GM18873 (cell line): ENCODE measurements at regions not wholly inside any gene's neighbourhood (a gene's known extent, or its start where the extent isn't known, plus 50 kb on each side); places are given as distances from the start of the nearest gene placed in this dataset.
"Not testable (repeated sequence)": the region's sequence is repeated elsewhere in the genome, so short reads cannot be mapped to it uniquely, and the experiment has no call there.

Source experiments
- ATAC-seq: cut with Tn5 transposase; IDR thresholded peaks from one replicate; pipeline ENCODE4 v1.9.1; 2021; ENCODE audit warnings: mild to moderate bottlenecking, moderate library complexity, moderate number of reproducible peaks; ENCODE audit not compliant: unreplicated experiment, low FRiP score

DNA sequence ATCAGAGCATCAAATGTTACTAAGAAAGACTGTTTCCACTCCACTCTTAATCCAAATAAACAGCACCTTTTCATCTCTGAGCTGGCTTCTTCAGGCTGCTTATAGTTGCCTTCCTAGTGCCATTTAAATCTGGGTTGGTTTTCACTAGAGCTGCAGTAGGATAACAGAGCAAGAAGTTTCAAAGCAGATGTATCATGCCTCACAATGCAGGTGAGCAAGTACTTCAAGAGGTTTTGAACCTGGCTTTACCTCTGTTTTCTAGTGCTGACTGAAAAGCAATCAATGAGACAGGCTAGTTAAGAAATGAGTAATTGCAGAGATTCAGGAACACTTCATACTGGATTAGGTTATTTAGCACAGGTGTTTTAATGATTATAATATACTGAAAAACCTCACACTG is 147.7 kb upstream of the SATB1 start:
- ATAC-seq = no peak

DNA sequence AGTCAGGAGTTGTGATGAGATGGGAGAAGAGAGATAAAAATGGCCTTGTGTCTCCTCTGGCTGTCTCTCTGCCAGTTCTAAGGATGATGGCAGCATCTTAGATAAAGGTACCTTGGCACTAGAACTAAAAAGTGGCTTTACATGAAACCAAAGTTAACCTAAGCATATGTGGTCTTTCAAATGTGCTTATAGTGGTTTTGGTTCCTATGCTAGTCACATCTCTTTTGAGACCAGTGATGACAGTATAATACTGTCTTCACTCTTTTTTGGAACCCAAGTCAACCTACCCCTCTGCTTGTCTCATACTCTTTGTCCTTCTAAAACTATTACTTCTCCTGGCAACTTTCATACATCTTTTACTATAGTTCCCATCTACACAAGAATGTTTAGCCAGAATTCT is 142.2 kb upstream of the SATB1 start:
- no peak for ATAC-seq

DNA sequence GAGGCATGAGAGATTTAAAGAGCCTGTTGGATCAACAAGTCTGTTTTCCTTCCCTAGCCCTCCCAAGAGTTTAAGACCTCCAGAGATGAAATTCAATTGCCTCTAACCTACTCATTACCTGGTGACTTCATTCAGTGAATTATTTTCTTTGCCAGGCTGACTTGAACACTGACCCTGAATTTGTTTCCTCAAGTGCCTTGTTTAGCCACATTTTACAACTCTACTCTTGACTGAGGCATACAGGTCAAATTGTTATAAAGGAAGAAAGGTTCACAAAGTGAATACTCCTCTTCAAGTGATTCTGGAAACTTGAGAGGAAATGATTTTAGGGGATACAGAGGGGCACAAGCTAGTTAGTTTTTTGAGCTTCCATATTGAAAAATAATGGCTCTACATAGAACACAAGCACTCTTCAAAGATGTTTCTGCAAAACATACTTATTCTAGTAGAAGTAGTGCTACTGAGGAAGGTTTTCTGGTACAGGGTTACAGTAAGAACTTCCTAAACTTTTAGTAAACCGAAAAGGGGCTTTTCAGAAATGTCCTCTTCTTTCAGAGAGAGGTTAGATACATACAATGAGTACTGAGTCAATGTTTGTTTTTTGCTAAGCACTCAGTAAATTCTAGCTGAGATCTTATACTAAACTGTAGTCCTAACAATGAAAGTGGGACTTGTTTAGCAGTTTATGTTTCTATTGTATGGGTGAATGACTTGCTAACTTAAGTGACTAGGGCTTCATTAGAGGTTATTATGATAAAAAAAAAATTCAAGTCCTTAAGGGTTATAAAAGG is 137.4 kb upstream of the SATB1 start:
- no peak for ATAC-seq

DNA sequence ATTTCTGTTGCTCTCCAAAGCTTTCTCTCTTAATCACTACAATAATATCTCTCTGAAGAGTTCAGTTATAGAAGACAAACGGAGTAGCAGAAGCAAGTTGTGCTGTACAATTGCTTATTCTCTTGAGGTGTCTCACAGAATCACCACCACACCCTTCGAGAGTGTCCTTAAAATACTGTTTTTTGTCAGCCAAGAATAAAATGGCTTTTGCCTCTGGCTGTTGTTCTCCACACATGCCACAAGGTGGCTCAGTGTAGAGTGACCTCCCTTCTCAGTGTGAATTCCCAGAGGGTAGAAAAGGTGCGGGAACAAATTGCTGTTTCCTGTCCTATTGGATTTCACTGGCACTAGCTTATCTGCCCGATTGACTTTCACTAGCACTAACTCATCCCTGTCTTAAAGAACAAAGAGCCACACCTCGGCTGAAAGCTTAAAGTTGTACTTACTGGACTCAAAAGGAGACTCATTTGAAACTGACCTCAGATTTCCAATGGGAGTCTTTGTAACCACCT is 134.2 kb upstream of the SATB1 start:
- peak; percentile 52 for ATAC-seq

DNA sequence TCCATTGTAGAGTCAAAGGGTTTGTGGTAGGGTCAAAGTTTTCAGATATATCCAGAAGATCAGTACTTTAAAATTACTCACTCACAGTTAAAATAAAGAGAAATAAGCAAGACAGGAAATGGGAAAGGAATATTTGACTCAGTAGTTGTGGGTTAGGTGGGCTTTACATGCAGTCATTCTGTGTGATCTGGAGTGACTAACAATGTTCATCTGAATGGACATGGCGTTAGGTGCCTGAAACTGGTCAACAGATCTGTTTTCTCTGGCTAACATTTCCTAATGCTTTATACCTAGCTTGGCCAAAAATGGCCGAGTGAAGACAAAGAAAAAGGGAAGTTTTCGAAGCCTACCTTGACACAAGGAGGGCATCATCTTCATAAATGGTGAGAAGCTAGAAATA is 133.4 kb upstream of the SATB1 start:
- no peak for ATAC-seq

DNA sequence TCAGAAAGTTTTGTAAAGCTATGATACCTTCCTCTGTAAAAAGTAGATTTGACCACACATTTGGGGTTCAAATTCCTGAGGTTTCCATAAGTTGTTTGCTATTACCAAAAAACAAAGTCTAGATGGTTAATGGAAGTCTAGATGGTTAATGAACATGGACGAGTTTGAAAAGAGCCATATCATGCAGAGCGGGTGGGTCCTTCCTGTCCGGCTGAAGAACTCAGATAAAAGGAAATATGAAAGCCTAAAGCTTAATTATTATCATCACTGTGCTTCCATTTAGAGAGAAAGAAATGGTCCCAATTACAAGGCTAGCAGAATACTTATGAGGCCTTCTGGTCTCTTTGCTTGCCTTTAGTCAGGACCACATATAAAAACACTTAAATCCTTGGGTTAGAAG is 132.1 kb upstream of the SATB1 start:
- no peak for ATAC-seq

DNA sequence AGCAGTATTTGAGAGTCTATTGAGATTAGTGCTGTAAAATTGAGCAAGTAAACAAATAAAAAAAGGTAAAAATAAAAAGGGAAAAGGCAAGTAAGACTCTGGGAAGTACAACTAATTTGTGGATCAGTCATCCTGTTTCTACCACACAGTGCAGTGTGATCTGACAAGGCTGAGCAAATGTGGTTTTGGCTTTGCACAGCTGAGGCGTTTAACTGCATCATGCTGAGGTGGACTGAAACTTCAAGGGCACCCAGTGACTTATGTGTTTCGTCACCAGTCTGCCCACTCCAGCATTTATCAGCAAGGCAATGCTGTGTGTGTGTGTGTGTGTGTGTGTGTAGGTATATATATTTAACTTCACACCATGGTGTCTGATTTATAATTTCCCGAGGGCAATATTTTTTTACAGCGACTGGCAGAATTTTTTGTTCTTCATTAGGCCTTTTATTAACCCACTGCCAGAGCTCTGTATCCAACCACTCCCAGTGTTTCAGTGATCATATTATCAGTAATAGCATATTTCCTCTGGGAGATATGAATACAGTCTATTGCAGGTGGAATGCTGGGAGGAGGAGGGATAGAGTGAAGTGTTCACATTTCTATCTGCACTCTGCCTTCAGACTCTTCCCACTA is 131.5 kb upstream of the SATB1 start:
- ATAC-seq = peak; percentile 73

DNA sequence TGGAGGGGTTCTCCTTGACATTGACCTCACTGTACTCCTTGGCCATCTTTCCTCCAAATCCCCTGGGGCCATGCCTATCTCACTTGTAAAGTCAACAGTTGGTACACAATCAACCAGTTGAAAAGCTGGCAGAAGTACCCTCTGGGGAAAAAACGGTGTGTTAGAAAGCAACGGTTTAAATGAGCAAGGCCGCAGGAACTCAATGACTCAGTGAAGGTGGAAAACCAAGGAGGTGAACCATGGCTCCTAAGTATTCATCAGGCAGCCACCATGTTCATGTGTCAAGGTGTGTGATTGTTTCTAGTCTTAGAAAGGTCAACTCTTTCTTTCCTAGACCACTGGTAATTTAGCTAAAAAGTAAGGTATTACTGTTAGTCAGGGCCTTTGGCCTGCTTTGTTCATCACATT is 130.9 kb upstream of the SATB1 start:
- ATAC-seq = peak; percentile 13

DNA sequence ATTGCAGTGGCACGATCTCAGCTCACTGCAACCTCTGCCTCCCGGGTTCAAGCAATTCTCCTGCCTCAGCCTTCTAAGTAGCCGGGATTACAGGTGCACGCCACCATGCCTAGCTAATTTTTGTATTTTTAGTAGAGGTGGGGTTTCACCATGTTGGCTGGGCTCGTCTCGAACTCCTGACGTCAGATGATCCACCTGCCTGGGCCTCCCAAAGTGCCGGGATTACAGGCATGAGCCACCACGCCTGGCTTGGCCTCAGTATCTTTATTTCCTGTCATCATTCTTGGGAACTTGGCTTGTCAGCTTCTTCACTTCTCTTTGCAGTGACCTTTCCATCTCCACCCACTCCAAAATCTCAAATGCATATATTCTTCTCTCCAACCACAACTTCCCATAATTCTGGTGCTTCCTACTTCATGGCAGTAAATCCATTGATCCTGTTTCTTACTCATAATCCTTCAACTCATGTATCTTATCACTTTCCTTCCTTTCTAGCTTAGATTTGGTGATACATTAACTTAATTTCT is 127.5 kb upstream of the SATB1 start:
- ATAC-seq = not testable (repeated sequence)

DNA sequence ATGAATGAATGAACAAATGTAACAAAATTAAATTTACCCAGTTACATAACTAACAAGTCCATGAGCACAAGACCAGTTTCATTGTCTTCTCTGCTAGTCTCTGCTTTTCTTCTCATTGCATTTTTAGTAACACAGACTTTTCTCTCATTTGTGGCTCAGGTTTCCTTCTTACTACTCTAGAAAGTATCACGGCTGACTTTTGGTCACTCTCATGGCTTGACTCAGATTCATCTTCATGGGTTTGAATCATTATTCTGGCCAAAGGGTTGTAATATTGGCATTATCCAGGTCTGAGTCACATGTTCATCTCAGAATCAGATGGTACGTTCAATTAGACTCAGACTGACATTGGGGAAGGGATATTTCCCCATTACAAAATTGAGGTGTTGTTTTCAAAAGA is 121.5 kb upstream of the SATB1 start:
- no peak for ATAC-seq

DNA sequence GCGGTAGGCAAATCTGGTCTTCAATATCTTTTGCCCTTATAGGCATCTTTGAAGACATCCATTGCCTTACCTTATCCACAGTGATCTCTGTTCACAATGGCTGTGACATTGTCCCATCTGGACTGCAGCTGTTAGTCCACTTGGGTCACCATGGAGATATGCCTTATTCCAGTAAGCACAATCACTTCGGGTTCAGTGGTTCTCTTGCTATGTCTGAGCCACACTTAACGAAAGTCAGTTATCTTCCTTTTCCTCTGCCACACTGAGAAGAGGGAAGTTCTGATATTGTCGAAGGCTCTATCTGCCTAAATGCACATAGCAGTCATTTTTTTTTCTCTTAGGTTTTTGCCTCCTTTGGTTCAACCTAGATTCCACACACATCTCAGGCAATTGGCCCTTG is 119.0 kb upstream of the SATB1 start:
- no peak for ATAC-seq

DNA sequence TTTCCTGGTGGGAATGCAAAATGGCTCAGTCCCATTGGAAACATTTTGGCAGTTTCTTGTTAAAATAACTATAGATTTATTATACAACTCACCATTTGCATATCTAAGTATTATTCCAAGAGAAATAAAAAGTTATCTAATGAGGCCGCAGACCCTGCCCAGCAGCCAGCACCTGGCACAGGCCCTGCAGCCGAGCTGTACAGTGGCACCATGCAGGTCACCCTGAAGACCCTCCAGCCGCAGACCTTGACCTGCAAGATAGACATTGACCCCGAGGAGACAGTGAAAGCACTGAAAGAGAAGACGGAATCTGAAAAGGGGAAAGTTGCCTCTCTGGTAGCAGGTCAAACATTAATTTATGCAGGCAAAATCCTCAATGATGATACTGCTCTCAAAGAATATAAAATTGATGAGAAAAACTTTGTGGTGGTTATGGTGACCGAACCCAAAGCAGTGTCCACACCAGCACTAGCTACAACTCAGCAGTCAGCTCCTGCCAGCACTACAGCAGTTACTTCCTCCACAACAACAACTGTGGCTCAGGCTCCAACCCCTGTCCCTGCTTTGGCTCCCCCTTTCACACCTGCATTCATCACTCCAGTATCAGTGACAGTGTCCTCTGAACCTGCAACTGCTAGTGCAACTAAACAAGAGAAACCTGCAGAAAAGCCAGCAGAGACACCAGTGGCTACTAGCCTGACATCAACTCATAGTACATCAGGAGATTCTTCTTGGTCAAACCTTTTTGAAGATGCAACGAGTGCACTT is 113.5 kb upstream of the SATB1 start:
- ATAC-seq = no peak

DNA sequence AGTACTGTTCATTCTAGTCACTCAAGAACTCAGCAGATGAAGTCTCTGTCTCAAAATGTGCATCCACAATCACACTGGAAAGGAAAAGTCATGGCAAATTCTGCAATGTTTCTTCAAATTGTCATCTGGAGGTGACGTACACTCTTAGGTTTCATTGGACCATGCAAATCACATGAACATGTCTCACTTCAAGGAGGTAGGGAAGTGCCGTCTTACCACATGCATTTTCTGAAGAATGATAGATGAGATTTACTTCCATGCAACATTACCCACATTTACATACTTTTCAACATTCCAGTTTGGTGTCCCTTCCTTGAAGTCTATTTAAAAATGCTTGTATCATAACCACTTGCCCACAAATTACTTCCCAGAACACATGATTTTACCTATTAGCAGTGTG is 107.9 kb upstream of the SATB1 start:
- ATAC-seq = no peak

DNA sequence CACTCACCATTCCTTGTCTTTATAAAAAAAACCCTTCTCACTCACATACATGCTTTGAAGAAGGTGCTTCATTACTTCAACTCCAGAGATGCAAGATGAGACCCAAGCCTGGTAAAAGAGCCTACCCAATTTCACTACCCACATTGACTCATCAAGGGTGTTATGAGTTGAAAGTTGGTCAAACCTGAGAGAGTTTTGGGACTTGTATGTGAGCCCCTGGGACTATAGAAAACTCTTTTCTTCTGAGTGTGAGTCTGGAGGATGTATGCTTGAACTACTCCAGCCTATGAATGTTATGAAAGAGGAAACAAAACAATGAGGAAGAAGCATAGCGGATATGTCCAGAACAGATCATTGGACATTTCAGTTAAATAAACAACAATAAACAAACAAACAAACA is 106.5 kb upstream of the SATB1 start:
- ATAC-seq = peak; percentile 91

DNA sequence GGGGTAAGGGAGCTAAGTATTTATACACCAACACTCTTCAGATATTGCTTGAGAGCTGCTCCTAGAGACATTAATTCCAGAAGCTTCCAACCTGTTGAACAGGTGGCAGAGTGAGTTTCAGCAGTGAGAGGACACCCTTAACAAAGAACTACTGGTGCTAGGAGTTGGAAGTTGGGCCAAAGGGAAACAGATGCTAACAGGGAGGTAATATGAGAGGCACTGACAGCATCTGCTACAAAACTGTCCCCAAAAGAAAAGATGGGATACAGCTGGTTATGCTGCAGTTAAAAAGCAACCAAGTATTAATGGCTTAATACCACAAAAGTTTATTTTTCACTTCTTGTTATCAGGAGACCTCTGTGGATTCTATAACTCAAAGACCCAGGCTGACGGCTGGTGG is 104.5 kb upstream of the SATB1 start:
- no peak for ATAC-seq

DNA sequence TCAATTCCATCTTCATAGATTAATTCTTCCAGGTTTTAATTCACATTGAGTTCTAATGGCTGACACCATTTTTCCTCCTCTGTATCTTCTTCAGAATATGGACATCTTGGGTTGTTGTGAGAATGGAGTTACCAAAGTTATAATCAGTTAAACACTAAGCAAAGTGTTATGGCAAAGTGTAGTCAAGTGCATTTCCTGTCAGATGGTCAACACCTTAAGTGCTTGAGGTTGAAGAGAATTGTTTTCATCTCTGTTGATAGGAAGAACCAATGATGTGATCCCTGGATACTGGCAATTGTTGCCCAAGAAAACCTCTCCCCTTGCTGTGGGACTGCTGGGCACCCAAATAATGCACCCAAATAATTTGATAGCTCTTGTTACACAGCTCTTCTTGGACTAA is 102.6 kb upstream of the SATB1 start:
- no peak for ATAC-seq

DNA sequence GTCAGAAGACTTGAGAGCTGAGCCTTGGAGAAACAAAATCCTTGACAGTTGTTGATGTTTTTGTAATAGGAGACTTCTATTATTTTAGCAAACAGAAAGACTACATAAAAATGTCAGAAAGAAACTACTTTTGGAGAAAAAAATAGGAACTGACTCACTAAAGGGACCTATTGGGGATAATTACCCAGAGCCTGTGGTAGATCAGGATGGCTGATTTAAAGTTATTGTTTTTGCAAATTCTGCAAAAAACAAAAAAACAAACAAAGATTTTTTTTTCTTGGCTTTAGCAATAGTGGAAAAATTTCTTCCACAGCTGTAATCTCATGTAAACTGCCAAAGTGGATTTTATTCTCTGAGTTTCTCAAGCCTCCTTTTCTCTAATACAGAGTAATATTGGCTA is 101.5 kb upstream of the SATB1 start:
- no peak for ATAC-seq

DNA sequence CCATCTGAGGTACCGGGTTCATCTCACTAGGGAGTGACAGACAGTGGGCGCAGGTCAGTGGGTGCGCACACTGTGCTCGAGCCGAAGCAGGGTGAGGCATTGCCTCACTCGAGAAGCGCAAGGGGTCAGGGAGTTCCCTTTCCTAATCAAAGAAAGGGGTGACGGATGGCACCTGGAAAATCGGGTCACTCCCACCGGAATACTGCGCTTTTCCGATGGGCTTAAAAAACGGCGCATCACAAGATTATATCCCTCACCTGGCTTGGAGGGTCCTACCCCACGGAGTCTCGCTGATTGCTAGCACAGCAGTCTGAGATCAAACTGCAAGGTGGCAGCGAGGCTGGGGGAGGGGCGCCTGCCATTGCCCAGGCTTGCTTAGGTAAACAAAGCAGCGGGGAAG is 91.0 kb upstream of the SATB1 start:
- not testable (repeated sequence) for ATAC-seq

DNA sequence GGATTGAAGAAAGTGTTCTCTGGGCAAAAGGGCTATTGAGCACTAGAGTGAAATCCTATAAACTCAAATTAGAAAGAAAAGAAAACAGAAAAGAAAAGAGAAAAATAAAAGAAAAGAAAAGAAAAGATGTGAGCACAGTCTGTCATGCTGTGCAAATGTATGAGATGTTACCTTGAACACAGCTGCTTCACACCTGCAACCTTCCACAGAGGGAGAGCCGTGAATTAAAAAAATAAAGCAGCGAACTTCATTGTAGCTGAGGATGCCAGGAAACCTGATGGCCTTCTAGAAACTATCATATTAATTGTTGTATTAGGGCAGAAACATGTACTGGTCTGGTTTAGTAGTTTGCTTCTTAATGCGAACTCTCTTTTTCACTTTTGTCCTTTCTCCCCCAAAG is 88.0 kb upstream of the SATB1 start:
- no peak for ATAC-seq

DNA sequence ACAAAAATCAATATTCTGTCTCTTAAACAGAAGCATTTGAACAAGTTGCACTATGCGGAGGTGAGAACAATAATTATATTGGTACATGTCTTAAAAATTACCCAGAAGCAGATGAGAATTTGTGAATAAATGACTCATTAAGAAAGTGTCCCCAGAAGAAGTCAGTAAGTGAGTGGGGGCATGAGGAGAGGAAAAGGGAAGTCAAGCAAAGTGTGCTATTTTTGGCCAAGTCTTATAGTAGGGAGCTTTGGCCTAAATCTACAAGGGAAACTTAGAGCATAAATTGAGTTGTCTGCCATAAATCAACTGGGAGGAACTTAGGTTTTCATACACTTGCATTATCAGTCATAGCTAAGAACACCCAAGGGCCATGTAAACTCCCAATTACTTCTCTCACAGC is 86.9 kb upstream of the SATB1 start:
- ATAC-seq = no peak

DNA sequence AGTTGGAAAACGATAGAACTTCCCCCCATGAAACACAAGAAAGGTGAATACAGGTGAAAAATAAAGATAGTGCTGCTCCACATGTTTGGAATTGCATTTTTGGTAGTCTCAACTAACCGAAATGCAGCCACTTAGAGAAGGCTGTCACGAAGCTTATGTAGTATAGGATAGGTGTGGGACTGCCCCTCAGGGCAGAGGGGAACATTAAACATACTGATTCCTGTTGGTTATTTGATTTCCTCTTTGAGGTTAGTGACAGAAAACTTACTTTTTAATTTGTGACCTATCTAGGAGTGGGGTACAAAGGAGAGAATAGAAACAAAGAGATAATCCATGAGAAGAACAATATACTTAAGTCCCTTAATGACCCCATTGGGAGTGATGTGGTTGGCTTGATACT is 85.8 kb upstream of the SATB1 start:
- ATAC-seq = no peak
